ENCODE measurements at regions not wholly inside any gene's neighbourhood (a gene's known extent, or its start where the extent isn't known, plus 50 kb on each side); places are given as distances from the start of the nearest gene placed in this dataset.

DNA sequence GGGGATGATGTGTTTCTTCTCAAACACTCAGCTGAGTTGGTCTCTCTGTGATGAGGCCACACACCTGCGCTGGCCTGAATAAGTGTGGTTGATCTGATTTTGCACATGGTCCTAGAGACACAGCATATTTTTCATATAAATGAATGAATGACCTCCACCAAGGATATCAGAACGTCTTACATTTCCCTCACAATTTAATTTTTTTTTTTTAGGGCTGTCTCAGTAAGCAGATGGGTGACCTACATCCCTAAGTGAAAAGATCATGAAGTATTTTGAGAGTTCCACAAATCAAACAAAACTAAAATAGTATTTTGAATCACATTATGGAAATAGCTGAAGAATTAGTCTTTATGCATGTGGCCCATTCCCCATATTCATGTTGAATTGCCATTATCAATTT lies 333.7 kb upstream of the TMTC1 start:
- TF ChIP-seq EZH2 (IDR thresholded peaks at IDR 0.05; ENCODE audit: insufficient read depth, poor library complexity, severe bottlenecking) (no peak), EZH2phosphoT487 (IDR thresholded peaks at IDR 0.05; ENCODE audit: insufficient read depth, low read depth) (no peak)
